ENCODE measurements at regions not wholly inside any gene's neighbourhood (a gene's known extent, or its start where the extent isn't known, plus 50 kb on each side); places are given as distances from the start of the nearest gene placed in this dataset.
"Not testable (repeated sequence)": the region's sequence is repeated elsewhere in the genome, so short reads cannot be mapped to it uniquely, and the experiment has no call there.

GRCh38 chr7:142457146-142457703 lies 199.4 kb upstream of the PRSS58 start:
- no peak overlapping the region for H3K4me3 ChIP-seq
- in situ Hi-C loops (cut with MboI; ENCODE audit: low pct_unique_long_range_greater_than_20kb in 2 of 9, low sequenced_read_pairs in 9 of 9, unreplicated experiment in 9 of 9): no loop called here
- H3K27ac ChIP-seq: no peak overlapping the region
- peaks cover 0 to 3% of the 10 kb centered on the region in 2 donors for H3K4me1 ChIP-seq (replicated peaks in 1 of 2)
- no peak for ATAC-seq (replicated peaks in 6 of 8)
- WGBS, 10 experiments: 50 to 85% (median 67%) methylated on average over 1 to 2 of the region's 2 CpGs; no CpG with 5 or more reads in 5 of the 10 experiments

- ATAC-seq (replicated peaks in 6 of 8): no peak
- Histone ChIP-seq H3K27ac (no peak overlapping the region), H3K4me3 (no peak overlapping the region), H3K4me1 (replicated peaks in 1 of 2) (peaks cover 0 to 3% of the 10 kb centered on the region in 2 donors)
- in situ Hi-C loops (cut with MboI; ENCODE audit: low pct_unique_long_range_greater_than_20kb in 2 of 9, low sequenced_read_pairs in 9 of 9, unreplicated experiment in 9 of 9): no loop called here
- WGBS, 10 experiments: 0 to 91% (median 81%) methylated on average over 1 to 8 of the region's 10 CpGs; no CpG with 5 or more reads in 4 of the 10 experiments
Observed at GRCh38 chr7:142455392-142455791, 197.5 kb upstream of the PRSS58 start.

- Histone ChIP-seq H3K4me1 (replicated peaks in 1 of 2) (peaks cover 0 to 3% of the 10 kb centered on the region in 2 donors), H3K27ac (no peak overlapping the region), H3K4me3 (no peak overlapping the region)
- WGBS, 10 experiments: 17 to 100% (median 44%) methylated on average over 1 to 5 of the region's 5 CpGs; no CpG with 5 or more reads in 4 of the 10 experiments
- no peak for ATAC-seq (replicated peaks in 6 of 8)
- in situ Hi-C loops (cut with MboI; ENCODE audit: low pct_unique_long_range_greater_than_20kb in 2 of 9, low sequenced_read_pairs in 9 of 9, unreplicated experiment in 9 of 9): no loop called here
Observed at GRCh38 chr7:142454862-142455261, 197.0 kb upstream of the PRSS58 start.

GRCh38 chr7:142452791-142453190 lies 194.9 kb upstream of the PRSS58 start:
- 54 to 100% (median 73%) methylated on average over 1 to 3 of the region's 4 CpGs; no CpG with 5 or more reads in 5 of the 10 experiments for WGBS, 10 experiments
- H3K27ac ChIP-seq: no peak overlapping the region
- no peaks in the 10 kb centered on the region for H3K4me1 ChIP-seq (replicated peaks in 1 of 2)
- in situ Hi-C loops (cut with MboI; ENCODE audit: low pct_unique_long_range_greater_than_20kb in 2 of 9, low sequenced_read_pairs in 9 of 9, unreplicated experiment in 9 of 9): no loop called here
- no peak for ATAC-seq (replicated peaks in 6 of 8)
- H3K4me3 ChIP-seq: no peak overlapping the region

- in situ Hi-C loops (cut with MboI; ENCODE audit: low pct_unique_long_range_greater_than_20kb in 2 of 9, low sequenced_read_pairs in 9 of 9, unreplicated experiment in 9 of 9): no loop called here
- 17 to 100% (median 80%) methylated on average over 1 to 2 of the region's 4 CpGs; no CpG with 5 or more reads in 6 of the 10 experiments for WGBS, 10 experiments
- Histone ChIP-seq H3K27ac (no peak overlapping the region), H3K4me3 (no peak overlapping the region), H3K4me1 (replicated peaks in 1 of 2) (no peaks in the 10 kb centered on the region)
- ATAC-seq (replicated peaks in 6 of 8): no peak
Observed at GRCh38 chr7:142451817-142452216, 194.0 kb upstream of the PRSS58 start.

- Histone ChIP-seq H3K4me1 (replicated peaks in 1 of 2) (no peaks in the 10 kb centered on the region), H3K27ac (no peak overlapping the region), H3K4me3 (no peak overlapping the region)
- peak in 1 of 8 experiments; percentile 16 for ATAC-seq (replicated peaks in 6 of 8)
- in situ Hi-C loops (cut with MboI; ENCODE audit: low pct_unique_long_range_greater_than_20kb in 2 of 9, low sequenced_read_pairs in 9 of 9, unreplicated experiment in 9 of 9): no loop called here
- WGBS, 10 experiments: 0 to 100% (median 96%) methylated on average over 1 to 2 of the region's 5 CpGs; no CpG with 5 or more reads in 6 of the 10 experiments
Observed at GRCh38 chr7:142451296-142451695, 193.4 kb upstream of the PRSS58 start.

GRCh38 chr7:142450695-142451094 lies 192.8 kb upstream of the PRSS58 start:
- ATAC-seq (replicated peaks in 6 of 8): peak in 1 of 8 experiments; percentile 71
- no peak overlapping the region for H3K4me3 ChIP-seq
- WGBS, 10 experiments: 76 to 100% (median 100%) methylated on average over 2 of the region's 2 CpGs; no CpG with 5 or more reads in 7 of the 10 experiments
- in situ Hi-C loops (cut with MboI; ENCODE audit: low pct_unique_long_range_greater_than_20kb in 2 of 9, low sequenced_read_pairs in 9 of 9, unreplicated experiment in 9 of 9): no loop called here
- H3K27ac ChIP-seq: no peak overlapping the region
- no peaks in the 10 kb centered on the region for H3K4me1 ChIP-seq (replicated peaks in 1 of 2)

GRCh38 chr7:142450206-142450605 lies 192.3 kb upstream of the PRSS58 start:
- Histone ChIP-seq H3K27ac (no peak overlapping the region), H3K4me3 (no peak overlapping the region), H3K4me1 (replicated peaks in 1 of 2) (no peaks in the 10 kb centered on the region)
- in situ Hi-C loops (cut with MboI; ENCODE audit: low pct_unique_long_range_greater_than_20kb in 2 of 9, low sequenced_read_pairs in 9 of 9, unreplicated experiment in 9 of 9): no loop called here
- WGBS, 10 experiments: 18 to 92% (median 73%) methylated on average over 1 to 6 of the region's 8 CpGs; no CpG with 5 or more reads in 4 of the 10 experiments
- ATAC-seq (replicated peaks in 6 of 8): no peak

GRCh38 chr7:142448857-142449256 lies 191.0 kb upstream of the PRSS58 start:
- peak in 2 of 8 experiments; percentile 56 to 61 for ATAC-seq (replicated peaks in 6 of 8)
- 2 to 95% (median 65%) methylated on average over 1 to 8 of the region's 8 CpGs; no CpG with 5 or more reads in 1 of the 10 experiments for WGBS, 10 experiments
- H3K27ac ChIP-seq; H3K4me1 ChIP-seq (replicated peaks in 1 of 2); in situ Hi-C loops (cut with MboI; ENCODE audit: low pct_unique_long_range_greater_than_20kb in 2 of 9, low sequenced_read_pairs in 9 of 9, unreplicated experiment in 9 of 9); H3K4me3 ChIP-seq: not testable (repeated sequence)

GRCh38 chr7:142447762-142448161 lies 189.9 kb upstream of the PRSS58 start:
- no peaks in the 10 kb centered on the region for H3K4me1 ChIP-seq (replicated peaks in 1 of 2)
- in situ Hi-C loops (cut with MboI; ENCODE audit: low pct_unique_long_range_greater_than_20kb in 2 of 9, low sequenced_read_pairs in 9 of 9, unreplicated experiment in 9 of 9): no loop called here
- peak in 1 of 8 experiments; percentile 56 for ATAC-seq (replicated peaks in 6 of 8)
- WGBS, 10 experiments: 17 to 100% (median 51%) methylated on average over 1 to 2 of the region's 2 CpGs; no CpG with 5 or more reads in 3 of the 10 experiments
- no peak overlapping the region for H3K4me3 ChIP-seq
- no peak overlapping the region for H3K27ac ChIP-seq

GRCh38 chr7:142445019-142445686 lies 187.3 kb upstream of the PRSS58 start:
- Histone ChIP-seq H3K4me3 (no peak overlapping the region), H3K27ac (no peak overlapping the region), H3K4me1 (replicated peaks in 1 of 2) (no peaks in the 10 kb centered on the region)
- 7 to 100% (median 66%) methylated on average over 1 to 5 of the region's 7 CpGs; no CpG with 5 or more reads in 4 of the 10 experiments for WGBS, 10 experiments
- ATAC-seq (replicated peaks in 6 of 8): peak in 1 of 8 experiments; percentile 44
- in situ Hi-C loops (cut with MboI; ENCODE audit: low pct_unique_long_range_greater_than_20kb in 2 of 9, low sequenced_read_pairs in 9 of 9, unreplicated experiment in 9 of 9): no loop called here

GRCh38 chr7:142443216-142444010 lies 185.6 kb upstream of the PRSS58 start:
- in situ Hi-C loops (cut with MboI; ENCODE audit: low pct_unique_long_range_greater_than_20kb in 2 of 9, low sequenced_read_pairs in 9 of 9, unreplicated experiment in 9 of 9): no loop called here
- Histone ChIP-seq H3K4me3 (no peak overlapping the region), H3K4me1 (replicated peaks in 1 of 2) (no peaks in the 10 kb centered on the region), H3K27ac (no peak overlapping the region)
- 17 to 100% (median 73%) methylated on average over 1 to 5 of the region's 5 CpGs; no CpG with 5 or more reads in 1 of the 10 experiments for WGBS, 10 experiments
- peak in 2 of 8 experiments; percentile 24 to 45 for ATAC-seq (replicated peaks in 6 of 8)

GRCh38 chr7:142442396-142442795 lies 184.5 kb upstream of the PRSS58 start:
- no peak overlapping the region for H3K4me3 ChIP-seq
- no peaks in the 10 kb centered on the region for H3K4me1 ChIP-seq (replicated peaks in 1 of 2)
- in situ Hi-C loops (cut with MboI; ENCODE audit: low pct_unique_long_range_greater_than_20kb in 2 of 9, low sequenced_read_pairs in 9 of 9, unreplicated experiment in 9 of 9): no loop called here
- WGBS, 10 experiments: 80 to 97% (median 87%) methylated on average over 2 to 6 of the region's 6 CpGs
- no peak for ATAC-seq (replicated peaks in 6 of 8)
- H3K27ac ChIP-seq: no peak overlapping the region

Data from motor neuron (in vitro differentiated cells).